NCI-H446 (cell line): ENCODE measurements at regions not wholly inside any gene's neighbourhood (a gene's known extent, or its start where the extent isn't known, plus 50 kb on each side); places are given as distances from the start of the nearest gene placed in this dataset.
"Not testable (repeated sequence)": the region's sequence is repeated elsewhere in the genome, so short reads cannot be mapped to it uniquely, and the experiment has no call there.

ENCODE experiments used
- DNase-seq, 2 experiments: peaks; one replicate each; lab custom pipeline; 2025; lab: John Stamatoyannopoulos, UW

DNA sequence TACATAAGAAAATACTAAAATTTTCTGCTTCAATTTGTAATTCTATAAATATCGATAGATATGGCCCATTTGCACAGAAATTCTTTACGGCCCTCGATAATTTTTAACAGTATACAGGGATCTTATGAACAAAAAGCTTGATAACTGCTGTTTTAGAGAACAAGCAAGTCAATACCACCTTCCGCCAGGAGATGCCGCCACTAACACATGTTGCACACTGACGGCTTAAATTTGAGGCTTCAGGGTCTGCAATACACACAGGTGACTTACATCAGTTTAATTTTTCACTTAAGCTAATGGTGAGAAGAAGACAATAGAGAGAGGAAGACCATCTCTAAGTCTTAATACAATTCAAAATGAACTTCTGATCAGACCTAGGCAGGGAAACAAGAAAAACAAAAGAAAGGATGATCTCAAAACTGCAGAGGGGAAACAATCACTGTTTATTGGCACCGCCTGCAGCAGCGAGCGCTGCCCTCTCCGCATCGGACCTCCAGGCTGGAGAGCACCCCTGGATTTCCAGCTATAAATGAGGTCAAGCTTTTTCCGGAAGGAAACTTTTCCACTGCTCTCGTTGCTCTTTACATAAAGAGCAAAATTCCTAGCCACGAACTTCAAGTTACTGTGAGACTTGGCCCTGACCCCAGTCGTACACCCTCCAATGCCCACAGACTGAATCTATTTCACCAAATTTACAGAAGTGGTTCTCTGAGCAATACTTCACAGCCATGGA lies 53.9 kb downstream of the OTOR start:
- DNase-seq = peak; percentile 58 to 82

DNA sequence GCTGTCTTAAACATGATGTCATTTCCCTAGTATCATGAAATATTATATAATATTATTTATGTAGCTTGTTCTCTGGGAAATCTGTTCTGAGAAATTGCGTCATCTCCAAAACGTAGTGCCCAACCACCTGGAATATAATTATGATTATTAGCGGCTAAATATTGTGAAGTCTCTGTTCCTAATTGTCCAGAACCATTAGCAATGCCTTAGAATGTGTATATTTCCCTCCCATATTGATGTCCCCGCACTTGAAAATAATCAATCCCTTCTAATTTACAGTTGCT lies 54.4 kb downstream of the OTOR start:
- no peak for DNase-seq

DNA sequence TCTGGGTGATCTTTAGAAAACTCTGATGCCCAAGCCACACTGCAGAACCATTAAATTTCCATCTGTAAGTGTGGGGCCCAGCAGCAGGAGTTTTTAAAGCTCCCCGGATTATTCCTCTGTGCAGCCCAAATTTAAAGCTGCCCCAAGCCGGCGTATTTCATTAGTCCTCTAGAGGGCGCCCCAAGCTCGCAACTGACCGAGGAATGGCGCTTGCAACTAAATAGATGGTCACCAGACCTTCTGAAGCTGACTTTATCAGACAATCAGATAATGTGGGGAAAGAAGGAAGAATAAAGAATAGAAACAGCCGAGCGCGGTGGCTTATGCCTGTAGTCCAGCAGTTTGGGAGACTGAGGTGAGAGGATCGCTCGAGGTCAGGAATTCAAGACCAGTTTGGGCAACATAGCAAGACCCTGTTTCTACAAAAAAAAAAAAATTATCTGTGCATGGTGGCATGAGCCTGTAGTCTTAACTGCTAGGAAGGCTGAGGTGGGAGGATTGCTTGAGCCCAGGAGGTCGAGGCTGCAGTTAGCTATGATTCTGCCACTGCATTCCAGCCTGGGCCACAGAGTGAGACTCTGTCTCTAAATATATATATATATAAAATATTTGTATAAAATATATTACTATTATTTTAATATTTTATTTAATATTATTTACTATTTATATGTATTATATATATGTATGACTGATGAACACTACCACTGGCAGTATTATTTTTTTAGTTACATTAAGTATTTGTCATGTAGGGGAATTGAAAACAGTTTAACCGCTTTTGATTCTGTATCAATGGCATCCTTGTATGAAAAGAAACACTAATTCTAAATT lies 56.0 kb downstream of the OTOR start:
- peak; percentile 45 to 77 for DNase-seq

DNA sequence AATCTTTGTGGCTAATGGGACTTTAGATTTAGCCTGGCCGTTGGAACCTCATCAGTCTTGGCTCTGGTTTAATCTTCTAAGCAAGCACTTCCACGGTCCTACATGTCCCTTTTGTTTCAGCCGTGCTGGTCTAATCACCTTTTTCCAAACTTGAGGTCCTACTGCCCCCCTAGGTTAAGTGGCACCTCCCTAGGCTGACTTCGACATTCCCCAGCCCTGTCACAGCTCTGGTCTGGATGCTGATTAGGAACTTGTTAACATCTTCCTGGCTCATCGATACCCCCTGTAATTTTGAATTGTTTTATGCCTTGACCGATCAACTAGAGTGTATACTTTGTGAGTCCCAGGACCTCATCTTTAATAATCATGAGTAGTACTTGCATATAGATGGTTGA lies 56.6 kb downstream of the OTOR start:
- no peak for DNase-seq

DNA sequence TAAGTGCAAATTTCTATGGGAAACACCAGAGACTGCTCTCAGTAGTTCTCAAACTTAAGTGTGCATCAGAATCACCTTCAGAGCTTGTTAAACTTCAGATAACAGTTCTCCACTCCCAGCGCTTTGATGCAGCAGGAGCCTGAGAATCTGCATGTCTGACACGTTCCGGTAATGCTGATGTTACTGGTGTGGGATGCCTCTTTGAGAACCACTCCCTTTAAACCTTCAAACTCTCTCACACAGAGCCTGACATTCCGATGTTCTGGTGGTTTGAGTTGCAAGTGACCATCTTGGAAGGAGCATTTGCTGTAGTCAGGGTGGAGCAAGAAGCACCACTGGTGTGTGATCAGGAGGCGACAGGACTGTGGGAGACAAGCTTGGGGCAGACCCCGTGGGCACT lies 57.9 kb downstream of the OTOR start:
- no peak for DNase-seq

DNA sequence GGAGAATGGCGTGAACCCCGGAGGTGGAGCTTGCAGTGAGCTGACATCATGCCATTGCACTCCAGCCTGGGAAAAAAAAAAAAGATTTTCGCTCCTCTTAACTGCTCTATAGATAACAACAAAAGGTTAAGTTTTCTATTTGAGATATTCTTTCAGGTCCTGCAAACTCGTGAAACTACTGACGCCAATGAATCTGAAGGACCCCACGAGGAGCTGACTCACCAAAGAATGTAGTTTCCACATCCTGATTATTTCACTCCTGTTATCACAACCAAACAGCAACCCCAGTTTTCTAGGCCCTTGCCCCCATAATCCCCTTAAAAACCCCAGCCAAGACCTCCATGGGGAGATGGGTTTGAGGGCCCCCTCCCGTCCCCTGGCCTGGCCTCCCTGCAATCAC lies 58.7 kb downstream of the OTOR start:
- DNase-seq = no peak

DNA sequence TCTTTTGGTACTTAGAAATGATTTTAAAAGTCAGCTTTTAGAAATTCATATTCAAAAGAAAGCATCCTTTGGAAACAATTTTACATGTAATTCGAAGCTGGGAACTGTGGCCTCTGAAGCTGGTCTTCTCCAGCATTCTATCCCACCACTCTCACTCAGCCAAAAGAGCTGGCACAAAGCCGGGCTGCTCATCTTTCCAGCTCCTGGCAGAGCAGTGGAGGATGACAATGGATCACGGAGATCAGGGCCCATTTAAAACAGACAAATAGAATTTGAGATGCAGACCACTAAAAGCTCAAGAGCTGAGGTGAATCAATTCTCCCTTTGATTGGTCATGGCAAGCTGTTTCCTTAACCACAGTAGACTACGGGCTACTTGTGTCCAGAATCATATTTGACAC lies 60.6 kb downstream of the OTOR start:
- DNase-seq = peak in 1 of 2 experiments; percentile 57

DNA sequence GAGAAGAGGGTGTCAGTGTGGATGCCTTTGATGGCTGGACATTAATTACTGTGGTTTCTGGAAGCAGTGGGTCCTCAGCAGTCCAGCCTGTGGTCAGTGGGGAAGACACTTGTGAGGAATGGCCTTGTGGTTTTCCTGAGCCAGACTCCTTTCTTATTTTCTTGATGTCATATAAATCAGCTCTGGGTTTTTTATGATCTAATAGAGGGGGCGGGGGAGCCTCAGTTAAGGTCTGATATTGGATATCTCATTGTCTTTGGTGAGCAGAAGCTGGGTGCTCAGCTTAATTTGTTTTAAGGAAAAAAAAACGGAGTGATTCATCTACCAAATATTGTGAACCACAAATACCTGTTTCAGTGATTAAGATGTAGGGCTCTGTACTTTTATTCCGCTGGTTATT lies 62.1 kb downstream of the OTOR start:
- no peak for DNase-seq

DNA sequence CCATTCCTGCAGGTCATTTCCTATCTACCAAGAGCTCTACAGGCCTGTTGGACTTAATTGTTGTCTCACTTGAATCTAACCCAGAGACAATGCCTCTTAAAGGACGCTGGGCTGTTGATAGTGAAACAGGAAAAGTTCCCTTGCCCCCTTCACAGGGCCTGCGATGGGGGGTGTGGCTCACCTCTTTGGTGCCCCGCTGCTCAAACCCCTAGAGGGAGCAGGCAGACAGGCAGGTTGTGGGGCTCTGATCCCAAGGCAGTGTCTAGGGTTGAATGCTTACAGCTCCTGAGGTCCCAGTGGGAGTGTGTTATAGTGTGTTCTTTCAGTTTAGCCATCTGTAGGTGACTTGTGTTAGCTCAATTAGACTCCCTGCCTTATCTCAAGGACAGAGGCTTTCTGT lies 68.0 kb downstream of the OTOR start:
- DNase-seq = no peak

DNA sequence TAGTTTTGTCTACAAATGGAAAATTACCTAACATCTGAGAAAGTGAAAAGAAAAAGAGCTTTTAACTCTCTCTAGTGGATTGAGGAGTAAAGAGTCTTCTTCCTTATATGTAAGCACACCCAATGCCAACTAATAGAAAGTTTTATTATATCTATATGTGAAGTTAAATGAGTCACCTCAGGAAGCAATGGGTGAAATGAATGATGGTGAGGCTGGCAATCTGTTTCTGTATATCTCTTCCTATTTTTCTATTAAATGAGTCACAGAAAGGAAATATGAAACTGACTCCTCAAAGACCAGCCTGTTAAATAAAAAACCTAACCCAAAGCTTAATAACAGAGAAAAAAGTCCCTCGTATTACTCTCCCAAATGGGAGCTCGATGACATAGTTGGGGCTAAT lies 71.3 kb downstream of the OTOR start:
- no peak for DNase-seq

DNA sequence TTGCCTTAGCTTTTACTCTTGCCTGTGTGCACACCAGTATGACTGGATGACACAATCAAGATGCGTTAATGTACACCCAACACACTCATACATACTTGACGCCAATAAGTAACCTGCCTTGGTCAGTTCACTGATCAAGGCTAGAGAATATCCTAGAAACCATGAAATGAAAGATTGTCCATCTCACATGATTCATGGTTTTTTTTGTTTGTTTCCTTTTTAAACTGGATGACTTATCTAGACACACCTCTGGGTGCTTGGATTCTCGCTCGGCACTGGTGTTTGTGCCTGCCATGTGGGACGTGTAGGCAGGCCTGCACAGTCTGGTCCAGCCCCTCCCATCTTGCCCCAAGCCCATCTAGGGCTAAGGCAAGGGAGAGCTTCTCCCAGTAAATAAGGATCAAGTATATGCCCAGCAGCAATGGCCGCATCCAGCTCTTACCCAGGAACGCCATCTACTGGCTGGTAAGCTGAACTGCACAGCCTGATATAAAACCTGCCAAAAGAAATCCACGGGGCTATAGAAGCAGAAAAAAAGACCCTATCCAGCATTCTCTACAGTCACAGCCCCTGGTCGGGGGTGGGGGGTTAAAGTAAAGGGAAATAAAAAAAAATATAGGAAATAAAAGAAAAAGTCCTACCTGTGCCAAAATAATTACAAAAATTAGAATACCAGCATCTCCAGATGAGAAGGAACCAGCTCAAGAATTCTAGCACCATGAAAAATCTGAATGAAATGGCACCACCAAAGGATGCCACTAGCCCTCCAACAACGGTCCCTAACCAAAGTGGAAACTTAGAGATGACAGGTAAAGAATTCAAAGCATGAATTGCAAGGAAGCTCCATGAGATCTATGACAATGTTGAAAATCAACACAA lies 73.3 kb downstream of the OTOR start:
- peak; percentile 17 to 56 for DNase-seq

DNA sequence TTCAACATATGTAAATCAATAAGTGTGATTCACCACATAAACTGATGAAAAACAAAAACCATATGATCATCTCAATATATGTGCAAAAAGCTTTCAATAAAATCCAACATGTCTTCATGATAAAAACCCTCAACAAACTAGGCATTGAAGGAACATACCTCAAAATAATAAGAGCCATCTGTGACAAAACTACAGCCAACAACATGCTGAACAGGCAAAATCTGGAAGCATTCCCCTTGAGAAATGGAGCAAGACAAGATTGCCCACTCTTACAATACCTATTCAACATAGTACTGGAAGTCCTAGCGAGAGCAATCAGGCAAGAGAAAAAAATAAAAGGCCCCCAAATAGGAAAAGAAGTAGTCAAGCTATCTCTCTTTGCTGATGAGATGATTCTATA lies 76.5 kb downstream of the OTOR start:
- peak in 1 of 2 experiments; percentile 37 for DNase-seq

DNA sequence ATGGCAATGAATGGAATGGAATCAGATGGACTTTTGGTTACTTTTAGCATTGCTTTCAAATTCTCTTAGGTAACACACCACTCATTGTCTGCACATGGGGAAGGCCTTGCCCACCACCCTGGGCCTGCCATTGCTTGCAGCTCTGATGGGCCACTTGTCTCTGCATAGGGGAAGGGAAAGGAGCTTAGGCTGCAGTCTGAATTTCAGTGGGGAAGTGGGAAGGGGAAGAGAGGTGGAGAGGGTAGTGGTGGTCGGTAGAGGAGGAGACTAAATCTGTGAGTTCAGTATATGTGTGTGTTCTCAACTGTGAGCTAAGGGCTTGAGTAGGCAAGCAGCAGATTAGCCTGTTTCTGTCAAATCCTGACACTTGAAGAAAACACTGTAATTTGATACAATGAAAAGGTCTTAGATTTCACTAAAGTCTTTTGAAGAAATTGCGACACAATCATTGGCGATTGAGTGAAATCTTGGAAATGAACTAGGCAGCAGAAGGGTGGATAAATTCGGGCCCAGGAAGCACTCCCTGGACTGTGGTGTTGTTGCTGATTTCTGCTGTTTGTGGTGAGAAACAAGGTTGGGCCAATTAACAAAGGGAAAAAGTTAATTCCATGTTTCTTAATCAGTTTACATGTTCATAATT lies 80.6 kb downstream of the OTOR start:
- peak in 1 of 2 experiments; percentile 21 for DNase-seq

DNA sequence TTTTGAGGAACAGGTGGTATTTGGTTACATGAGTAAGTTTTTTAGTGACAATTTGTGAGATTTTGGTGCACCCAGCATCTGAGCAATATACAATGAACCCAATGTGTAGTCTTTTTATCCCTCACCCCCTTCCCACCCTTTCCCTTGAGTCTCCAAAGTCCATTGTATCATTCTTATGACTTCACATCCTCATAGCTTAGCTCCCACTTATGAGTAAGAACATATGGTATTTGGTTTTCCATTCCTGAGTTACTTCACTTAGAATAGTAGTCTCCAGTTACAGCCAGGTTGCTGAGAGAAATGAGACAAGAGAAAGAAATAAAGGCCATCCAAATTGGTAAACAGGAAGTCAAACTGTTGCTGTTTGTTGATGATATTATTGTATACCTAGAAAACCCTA lies 87.5 kb downstream of the OTOR start:
- not testable (repeated sequence) for DNase-seq

DNA sequence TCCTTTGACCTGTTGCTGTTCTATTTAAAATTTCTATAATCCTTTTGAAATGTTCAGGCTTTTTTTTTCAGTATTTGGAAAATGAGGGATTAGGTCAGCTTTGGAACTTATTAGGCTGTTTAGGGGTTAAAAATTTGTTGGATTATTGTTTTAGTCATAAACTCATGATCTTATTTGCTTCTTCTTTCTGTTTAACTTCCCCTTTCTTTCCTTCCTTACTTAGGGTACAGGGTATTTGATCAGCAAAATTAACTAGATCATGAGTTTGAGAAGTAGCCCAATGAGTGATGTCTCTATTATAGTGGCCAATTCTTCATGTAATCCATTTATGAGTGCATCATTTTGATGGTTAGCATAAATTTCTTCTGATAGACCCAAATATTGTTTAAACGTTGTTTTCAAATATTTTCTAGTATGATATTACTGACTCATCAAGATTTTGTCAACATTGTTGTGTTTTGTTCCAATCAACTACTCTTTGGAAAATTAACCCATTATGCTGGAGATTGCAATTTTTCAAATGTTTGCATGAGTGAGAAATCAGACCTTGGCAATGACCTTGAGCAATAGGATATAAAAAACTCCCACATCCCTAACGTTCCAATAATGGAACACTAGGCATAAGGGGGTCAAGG lies 94.4 kb downstream of the OTOR start:
- DNase-seq = no peak

DNA sequence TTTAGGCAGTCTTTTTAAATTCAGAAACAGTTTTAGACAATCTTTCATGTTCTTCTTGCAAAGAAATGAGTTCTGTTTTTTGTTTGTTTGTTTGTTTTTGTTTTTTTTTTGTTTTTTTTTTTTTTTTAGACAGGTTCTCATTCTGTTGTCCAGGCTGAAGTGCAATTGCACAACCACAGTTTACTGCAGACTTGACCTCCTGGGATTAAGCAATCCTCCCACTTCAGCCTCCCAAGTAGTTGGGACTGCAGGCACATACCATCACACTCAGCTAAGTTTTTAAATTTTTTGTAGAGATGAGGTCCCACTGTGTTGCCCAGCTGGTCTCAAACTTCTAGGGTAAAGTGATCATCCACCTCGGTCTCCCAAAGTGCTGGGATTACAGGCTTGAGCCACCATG lies 96.2 kb downstream of the OTOR start:
- DNase-seq = no peak

DNA sequence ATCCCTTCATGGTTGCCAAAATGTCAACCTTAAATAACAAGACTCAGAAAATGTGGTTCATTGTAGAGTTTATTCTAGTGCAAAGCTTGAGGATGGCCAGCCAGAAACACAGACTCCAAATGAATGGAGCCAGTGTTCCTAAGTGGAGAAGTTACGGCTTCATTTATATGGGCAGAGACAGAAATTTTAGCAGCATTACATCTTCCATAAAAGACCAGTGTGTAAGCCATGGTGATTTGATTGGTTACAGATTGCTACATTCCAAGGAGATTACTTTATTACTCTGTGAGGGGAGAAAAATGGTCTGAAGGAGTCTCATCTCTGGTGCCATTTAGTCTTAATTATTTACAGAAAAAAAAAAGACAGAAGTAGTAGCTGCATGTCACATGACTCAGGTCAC lies 97.8 kb downstream of the OTOR start:
- no peak for DNase-seq

DNA sequence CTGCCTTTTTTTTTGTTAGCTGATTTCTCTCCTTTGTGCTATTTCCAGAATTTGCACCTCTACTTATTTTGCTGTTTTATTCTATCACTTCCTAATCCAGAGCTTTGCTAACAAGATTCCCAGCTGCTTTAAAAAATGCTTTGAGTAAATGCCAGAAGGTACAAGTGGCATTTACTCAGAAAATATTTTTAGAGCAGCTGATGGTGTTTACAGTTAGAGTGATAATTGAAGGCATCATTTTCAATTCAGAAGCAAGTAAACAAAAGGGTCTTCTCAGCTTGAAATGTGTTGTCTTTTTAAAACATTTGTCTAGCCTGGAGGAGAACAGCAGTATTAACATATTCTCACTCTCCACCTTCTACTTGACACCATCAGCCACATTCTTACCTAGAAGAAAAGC lies 99.9 kb downstream of the OTOR start:
- DNase-seq = no peak

DNA sequence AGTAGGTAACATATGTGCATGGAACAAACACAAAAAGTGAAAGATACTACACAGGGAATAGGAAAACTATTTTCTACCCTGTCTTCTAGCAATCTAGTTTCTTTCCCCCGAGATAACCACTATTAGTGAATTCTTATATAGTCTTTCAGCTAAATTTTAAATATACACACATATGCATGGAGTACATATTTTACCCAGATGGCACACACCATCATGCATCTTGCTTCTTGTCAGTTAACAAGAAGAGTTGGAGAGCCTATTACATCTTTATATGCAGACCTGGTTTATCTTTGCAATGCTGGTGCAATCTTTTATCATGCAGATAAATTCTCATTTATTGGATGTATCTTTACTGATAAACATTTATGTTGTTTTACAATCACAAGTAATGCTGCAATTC lies 100.4 kb downstream of the OTOR start:
- DNase-seq = no peak

DNA sequence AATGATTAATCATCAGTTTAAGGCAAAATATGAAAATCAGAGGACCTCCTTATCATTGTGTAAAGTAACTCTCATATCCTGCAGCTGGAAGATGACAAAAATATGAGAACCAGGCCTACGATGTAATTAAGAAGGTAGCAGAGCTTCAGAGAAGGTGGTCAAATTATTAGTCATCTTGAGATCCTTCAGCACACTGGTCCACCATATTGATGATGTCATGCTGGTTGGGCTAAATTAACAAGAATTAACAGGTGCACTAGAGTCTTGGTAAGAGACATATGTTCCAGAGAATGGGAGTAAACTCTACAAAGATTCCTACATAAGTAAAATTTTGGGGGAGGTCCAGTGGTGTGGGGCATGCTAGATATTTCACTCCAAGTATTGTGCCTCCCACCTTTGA lies 112.8 kb downstream of the OTOR start:
- no peak for DNase-seq

DNA sequence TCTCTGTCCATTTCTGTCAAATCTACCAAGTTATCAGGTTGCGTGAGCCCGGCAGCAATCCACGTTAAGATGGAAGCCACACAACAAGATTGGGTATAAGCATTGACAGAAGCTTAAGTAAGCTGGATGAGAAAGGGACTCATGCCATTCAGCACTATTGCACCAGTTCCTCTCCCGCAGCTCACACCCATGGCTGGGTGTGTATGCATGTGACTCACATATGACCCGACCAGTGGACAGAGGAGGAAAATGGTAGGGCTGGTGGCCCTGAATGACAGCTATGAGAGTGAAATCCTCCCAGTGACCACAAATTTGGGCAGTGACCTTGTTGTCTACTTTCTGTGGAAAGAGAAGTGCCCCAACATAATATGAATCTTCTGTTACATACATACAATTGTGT lies 113.5 kb downstream of the OTOR start:
- DNase-seq = no peak

DNA sequence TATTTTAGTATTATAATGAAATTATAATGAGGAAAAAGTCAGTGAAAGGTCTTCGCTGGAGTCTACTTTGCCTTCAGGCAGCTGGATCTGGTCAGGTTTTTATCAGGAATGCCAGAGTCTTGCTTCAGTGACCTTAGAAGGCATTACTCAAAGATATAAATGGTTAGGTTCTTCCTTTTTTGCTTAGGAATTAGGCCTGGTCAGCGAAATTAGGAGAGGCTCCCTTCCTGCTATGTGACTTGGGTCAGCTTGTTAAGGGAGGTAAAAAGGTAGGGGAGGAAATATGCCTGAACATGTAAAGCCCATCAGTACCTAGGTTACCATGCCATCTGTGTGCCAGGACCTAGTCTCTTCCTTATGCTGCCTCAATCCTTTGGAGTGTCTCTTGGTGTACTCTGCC lies 115.1 kb downstream of the OTOR start:
- DNase-seq = no peak
